GOT3 (cell line): ENCODE measurements at regions not wholly inside any gene's neighbourhood (a gene's known extent, or its start where the extent isn't known, plus 50 kb on each side); places are given as distances from the start of the nearest gene placed in this dataset.

Experiments used
- DNase-seq: peaks from one replicate; lab custom pipeline; 2025; ENCODE audit warnings: mixed read lengths; lab: John Stamatoyannopoulos, UW

GRCh38 chr2:111652681-111653080, 231.3 kb downstream of the ANAPC1 start:
- DNase-seq: no peak

GRCh38 chr2:111653103-111653624, 230.8 kb downstream of the ANAPC1 start:
- no peak for DNase-seq

GRCh38 chr2:111653913-111654312, 230.1 kb downstream of the ANAPC1 start:
- DNase-seq: no peak

- DNase-seq: no peak
These were observed 229.2 kb downstream of the ANAPC1 start for GRCh38 chr2:111654829-111655228.

- no peak for DNase-seq
These were observed 227.6 kb downstream of the ANAPC1 start for GRCh38 chr2:111656436-111656835.

GRCh38 chr2:111656894-111657293, 227.1 kb downstream of the ANAPC1 start:
- no peak for DNase-seq

GRCh38 chr2:111657351-111657975, 226.5 kb downstream of the ANAPC1 start:
- DNase-seq: no peak

- DNase-seq: peak; percentile 43
These were observed 224.3 kb downstream of the ANAPC1 start for GRCh38 chr2:111659361-111660333.

GRCh38 chr2:111660811-111661210, 223.2 kb downstream of the ANAPC1 start:
- no peak for DNase-seq

- no peak for DNase-seq
These were observed 222.6 kb downstream of the ANAPC1 start for GRCh38 chr2:111661286-111661940.

GRCh38 chr2:111662039-111662770, 221.8 kb downstream of the ANAPC1 start:
- DNase-seq: no peak

- no peak for DNase-seq
These were observed 221.1 kb downstream of the ANAPC1 start for GRCh38 chr2:111662771-111663470.

GRCh38 chr2:111663471-111664274, 220.3 kb downstream of the ANAPC1 start:
- no peak for DNase-seq

- no peak for DNase-seq
These were observed 219.6 kb downstream of the ANAPC1 start for GRCh38 chr2:111664275-111664850.

GRCh38 chr2:111665011-111665410, 219.0 kb downstream of the ANAPC1 start:
- no peak for DNase-seq

GRCh38 chr2:111665551-111666116, 218.4 kb downstream of the ANAPC1 start:
- DNase-seq: no peak

GRCh38 chr2:111666160-111666559, 217.8 kb downstream of the ANAPC1 start:
- no peak for DNase-seq

- no peak for DNase-seq
These were observed 217.0 kb downstream of the ANAPC1 start for GRCh38 chr2:111667001-111667400.

GRCh38 chr2:111667542-111668273, 216.3 kb downstream of the ANAPC1 start:
- no peak for DNase-seq
